HG02678 (cell line): ENCODE measurements at regions not wholly inside any gene's neighbourhood (a gene's known extent, or its start where the extent isn't known, plus 50 kb on each side); places are given as distances from the start of the nearest gene placed in this dataset.

Experiments
- ATAC-seq: cut with Tn5 transposase; IDR thresholded peaks from one replicate; pipeline ENCODE4 v1.9.1; 2021; ENCODE audit warnings: mild to moderate bottlenecking, moderate library complexity; ENCODE audit not compliant: unreplicated experiment

- no peak for ATAC-seq
These were observed 221.0 kb downstream of the ASCL1 start for GRCh38 chr12:103178366-103179080.

- ATAC-seq: peak; percentile 82
These were observed 224.1 kb downstream of the ASCL1 start for GRCh38 chr12:103181366-103182152.

GRCh38 chr12:103182299-103182698, 224.8 kb downstream of the ASCL1 start:
- ATAC-seq: no peak

- ATAC-seq: no peak
These were observed 239.0 kb downstream of the ASCL1 start for GRCh38 chr12:103196467-103196866.

- ATAC-seq: no peak
These were observed 240.4 kb downstream of the ASCL1 start for GRCh38 chr12:103197725-103198388.

GRCh38 chr12:103198499-103198898, 241.0 kb downstream of the ASCL1 start:
- ATAC-seq: no peak

- no peak for ATAC-seq
These were observed 248.4 kb downstream of the ASCL1 start for GRCh38 chr12:103205906-103206305.

GRCh38 chr12:103207936-103208335, 250.5 kb downstream of the ASCL1 start:
- no peak for ATAC-seq

GRCh38 chr12:103241184-103241583, 254.6 kb downstream of the C12orf42 start:
- no peak for ATAC-seq

- no peak for ATAC-seq
These were observed 251.2 kb downstream of the C12orf42 start for GRCh38 chr12:103244596-103244995.

GRCh38 chr12:103247531-103247930, 248.2 kb downstream of the C12orf42 start:
- no peak for ATAC-seq

GRCh38 chr12:103249607-103250006, 246.2 kb downstream of the C12orf42 start:
- no peak for ATAC-seq

GRCh38 chr12:103250487-103250886, 245.3 kb downstream of the C12orf42 start:
- ATAC-seq: no peak
